ENCODE measurements at regions not wholly inside any gene's neighbourhood (a gene's known extent, or its start where the extent isn't known, plus 50 kb on each side); places are given as distances from the start of the nearest gene placed in this dataset.
"Not testable (repeated sequence)": the region's sequence is repeated elsewhere in the genome, so short reads cannot be mapped to it uniquely, and the experiment has no call there.

GRCh38 chr12:131314524-131315090 is 360.9 kb downstream of the ADGRD1 start:
- no peak for DNase-seq (ENCODE audit: low read depth)

GRCh38 chr12:131315601-131316000 is 361.9 kb downstream of the ADGRD1 start:
- DNase-seq (ENCODE audit: low read depth), result no peak

DNA sequence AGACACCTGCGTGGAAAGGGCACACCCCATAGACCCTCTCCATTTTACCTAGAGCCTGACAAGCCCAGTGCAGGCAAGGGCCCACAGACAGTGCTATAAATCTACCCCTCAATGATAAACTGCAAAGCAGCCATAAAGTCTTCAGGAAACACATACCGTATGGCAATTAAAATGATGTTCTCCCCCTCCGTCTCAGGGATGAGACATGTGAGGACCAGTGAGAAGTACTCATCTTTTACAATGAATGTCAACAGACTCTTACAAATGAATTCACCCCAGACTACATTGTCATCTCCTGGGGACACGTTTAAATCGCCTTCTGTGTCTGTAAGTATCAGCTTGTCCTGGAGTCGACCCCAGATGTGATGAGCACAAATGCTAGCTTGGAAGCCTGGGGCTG is 362.7 kb downstream of the ADGRD1 start:
- no peak for DNase-seq (ENCODE audit: low read depth)

GRCh38 chr12:131318045-131318685 is 364.5 kb downstream of the ADGRD1 start:
- DNase-seq (ENCODE audit: low read depth), result no peak

DNA sequence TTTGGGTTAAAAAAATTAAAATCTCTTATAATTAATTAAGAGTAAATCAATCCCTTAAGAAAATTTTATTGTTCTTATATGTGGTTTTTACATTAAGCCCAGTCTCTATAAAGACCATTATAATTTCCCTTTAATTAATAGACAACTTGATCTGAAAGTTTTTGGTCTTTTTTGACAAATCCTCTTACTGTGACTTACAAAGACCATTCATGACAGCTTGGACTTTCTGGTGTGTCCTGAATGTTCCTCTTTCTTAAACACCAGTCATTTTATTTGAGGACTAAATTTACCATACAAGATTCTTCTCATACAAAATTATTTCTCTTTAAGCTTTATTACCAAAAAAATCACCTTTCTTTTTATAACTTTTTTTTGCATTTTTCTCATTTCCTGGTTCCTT is 368.3 kb downstream of the ADGRD1 start:
- DNase-seq (ENCODE audit: low read depth), result no peak

GRCh38 chr12:131322460-131322859 is 368.8 kb downstream of the ADGRD1 start:
- not testable (repeated sequence) for DNase-seq (ENCODE audit: low read depth)

- no peak for DNase-seq (ENCODE audit: low read depth)
Measured at GRCh38 chr12:131323879-131324278, 370.2 kb downstream of the ADGRD1 start.

DNA sequence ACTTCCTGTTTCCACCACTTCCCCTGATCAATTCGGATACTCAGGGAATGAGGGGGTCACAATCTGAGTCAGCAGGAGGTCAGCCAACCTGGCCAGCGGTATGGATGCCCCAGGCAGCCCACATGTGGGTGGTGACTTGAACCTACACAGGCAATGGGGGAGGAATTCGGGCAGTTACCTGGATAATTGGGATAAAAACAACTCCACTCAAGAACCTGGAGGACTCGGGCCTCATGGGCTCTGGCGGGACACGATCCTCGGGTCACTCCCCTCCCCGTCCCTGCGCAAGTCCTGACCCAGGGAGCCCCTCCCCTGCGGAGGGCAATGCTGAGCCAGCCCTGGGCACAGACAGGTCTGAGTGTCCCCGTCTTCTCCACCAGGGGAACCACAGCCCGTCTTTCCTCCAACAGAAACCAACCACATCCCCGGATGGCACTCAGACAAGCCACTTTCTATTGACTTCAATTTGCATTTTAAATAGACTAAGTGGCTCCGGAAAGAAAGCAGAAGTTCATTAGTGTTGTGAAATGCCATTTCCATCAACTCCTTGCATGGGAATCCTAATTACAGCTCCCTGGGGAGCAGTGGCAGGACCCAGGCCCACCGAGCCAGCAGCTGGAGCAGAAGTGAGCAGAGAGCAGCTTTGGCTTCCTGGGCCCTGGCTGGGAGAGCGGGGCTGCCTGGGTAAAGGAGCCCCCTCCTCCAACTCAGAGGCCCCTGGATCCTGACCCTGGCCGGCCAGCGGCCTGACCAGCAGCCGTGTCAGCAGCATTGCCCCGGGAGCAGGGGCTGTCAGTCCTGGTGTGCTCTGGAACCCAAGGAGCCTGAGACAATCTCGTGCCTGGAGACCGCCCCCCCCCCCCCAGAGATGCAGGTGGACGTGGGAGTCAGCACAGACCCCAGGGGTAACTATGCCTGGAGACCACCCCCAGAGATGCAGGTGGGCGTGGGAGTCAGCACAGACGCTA is 374.1 kb downstream of the ADGRD1 start:
- DNase-seq (ENCODE audit: low read depth), result no peak

DNA sequence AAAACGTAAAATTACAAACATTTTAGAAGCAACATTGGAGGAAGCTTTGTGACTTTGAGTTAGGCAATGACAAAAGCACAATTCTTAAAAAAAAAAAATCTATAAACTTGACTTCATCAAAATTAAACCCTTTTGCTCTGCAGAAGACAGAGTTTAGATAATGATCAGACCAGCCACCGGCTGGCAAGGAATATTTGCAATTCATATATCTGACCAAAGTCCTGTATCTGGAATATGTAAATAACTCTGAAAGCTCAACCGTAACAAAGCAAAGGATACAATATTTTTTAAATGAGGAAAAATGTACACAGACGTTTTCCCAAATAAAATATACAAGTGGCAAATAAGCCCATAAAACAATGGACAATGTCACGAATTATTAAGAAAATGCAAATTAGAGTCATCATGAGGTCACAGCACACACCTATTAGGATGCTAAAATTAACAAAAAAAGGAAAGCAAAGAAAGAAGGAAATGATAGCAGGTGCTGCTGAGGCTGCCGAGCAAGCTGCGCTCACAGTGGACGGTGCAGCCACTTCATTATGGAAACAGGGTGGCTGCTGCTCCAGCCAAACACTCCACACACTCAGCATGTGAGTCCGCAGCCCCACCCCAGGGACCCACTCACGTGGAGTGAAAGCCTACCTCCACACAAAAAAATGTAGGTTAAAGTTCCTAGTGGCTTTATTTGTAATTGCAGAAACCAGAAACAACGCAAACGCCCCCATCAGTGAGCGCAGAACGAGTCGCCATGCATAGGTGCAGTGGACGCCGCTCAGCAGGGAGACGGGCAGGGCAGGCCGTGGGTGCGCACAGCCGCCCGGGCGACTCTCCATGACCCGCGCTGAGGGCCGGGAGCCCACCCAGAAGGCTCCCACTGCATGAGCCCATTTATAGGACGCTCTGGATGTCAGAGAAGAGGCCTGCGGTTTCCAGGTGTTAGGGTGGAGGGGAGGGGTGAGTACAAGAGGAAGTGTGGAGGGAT is 375.4 kb downstream of the ADGRD1 start:
- not testable (repeated sequence) for DNase-seq (ENCODE audit: low read depth)

GRCh38 chr12:131330106-131330815 is 376.6 kb downstream of the ADGRD1 start:
- DNase-seq (ENCODE audit: low read depth), result no peak

DNA sequence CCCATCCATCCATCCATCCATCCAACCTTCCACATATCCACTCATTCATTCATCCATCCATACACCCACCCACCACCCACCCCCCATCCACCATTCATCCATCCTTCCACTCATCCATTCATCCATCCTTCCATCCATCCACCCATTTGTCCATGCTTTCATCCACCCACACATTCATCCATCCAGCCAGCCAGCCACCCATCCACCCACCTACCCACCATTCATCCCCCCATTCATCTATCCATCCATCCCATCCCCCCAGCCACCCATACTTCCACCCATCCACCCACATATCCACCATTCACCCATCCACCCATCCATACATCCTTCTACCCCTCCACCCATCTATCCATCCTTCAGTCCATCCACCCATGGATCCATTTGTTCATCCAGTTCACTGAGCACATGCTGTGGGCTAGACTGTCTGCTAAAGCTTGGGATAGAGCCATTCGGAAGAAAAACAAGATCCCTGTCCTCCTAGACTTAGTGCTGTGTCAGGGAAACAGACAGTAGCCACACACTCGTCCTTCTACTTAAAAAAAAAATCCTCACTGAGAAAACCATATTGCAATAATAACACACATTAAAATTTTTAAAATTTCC is 377.5 kb downstream of the ADGRD1 start:
- DNase-seq (ENCODE audit: low read depth), result no peak

DNA sequence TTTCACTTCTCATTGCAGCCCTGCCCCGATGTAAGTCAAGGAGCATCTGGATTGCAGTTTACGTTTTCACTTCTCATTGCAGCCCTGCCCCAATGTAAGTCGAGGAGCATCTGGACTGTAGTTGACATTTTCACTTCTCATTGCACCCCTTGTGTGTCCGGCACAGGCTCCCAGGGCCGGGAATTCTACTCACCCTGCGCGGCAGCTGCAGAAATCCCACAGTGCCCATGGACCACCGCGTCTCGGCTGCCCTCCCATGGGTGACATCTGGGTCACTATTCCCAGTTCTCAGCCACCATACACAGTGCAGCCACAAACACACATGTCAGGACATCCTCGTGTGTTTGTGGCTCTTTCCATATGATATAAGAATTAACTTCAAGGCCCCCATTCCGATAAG is 378.5 kb downstream of the ADGRD1 start:
- no peak for DNase-seq (ENCODE audit: low read depth)

DNA sequence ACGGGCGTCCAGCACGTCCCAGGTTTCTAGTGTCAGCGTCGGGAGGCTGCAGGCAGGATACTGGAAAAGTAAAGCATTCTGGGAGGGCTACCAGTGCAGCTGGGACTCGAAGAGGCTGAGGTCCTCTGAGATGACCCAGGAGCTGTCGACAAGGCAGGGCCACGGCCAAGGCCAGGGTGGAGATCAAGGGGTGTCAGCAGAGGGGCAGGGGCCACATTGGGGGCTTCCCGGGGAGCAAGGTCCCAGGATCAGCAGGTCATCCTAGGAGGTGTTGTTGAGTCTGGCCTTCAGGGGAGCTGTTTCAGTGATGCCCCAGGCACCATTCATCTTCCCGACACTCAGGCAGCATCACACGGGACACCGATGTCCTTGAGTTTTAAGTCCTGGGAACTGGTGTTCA is 377.8 kb upstream of the SFSWAP start:
- no peak for DNase-seq (ENCODE audit: low read depth)

DNA sequence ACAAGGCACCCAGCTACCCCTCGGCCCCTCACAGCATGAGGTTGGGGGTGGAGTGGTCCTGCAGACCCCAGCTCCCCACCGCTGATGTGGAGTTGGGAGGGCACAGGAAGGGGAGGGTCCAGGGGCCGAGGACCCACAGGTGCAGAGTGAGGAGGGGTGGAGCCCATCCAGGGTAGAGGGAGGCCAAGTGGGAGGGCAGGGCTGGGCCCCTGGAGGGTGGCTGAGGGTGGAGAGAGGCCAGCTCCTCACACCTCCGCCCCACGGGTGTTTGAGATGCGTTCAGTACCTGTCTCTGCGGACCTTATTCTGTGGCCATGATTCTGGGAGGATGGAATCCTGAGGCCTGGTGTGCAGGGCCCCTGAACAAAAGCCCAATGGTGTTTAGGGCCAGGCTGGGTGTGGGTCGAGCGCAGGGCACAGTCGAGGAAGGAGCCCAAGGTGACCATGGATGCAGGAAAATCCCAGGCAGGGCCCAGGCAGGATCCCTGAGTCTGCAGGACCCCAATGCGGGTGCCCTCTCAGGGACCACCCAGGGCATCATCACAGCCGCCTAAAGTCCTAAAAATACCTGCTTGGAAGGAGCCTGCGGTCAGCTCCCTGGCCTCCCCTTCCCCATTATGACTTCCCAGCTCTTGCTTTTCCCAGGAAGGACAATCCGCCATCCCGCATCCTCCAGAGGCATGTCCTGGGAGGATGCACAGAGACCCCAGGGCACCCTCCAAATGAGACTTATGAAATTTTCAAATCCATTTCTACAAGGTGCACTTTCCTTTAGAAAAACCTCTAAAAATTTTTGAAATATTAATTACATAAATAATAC is 377.1 kb upstream of the SFSWAP start:
- DNase-seq (ENCODE audit: low read depth), result no peak

GRCh38 chr12:131334835-131335234 is 376.1 kb upstream of the SFSWAP start:
- no peak for DNase-seq (ENCODE audit: low read depth)

- DNase-seq (ENCODE audit: low read depth), result no peak
Measured at GRCh38 chr12:131335456-131335855, 375.4 kb upstream of the SFSWAP start.

DNA sequence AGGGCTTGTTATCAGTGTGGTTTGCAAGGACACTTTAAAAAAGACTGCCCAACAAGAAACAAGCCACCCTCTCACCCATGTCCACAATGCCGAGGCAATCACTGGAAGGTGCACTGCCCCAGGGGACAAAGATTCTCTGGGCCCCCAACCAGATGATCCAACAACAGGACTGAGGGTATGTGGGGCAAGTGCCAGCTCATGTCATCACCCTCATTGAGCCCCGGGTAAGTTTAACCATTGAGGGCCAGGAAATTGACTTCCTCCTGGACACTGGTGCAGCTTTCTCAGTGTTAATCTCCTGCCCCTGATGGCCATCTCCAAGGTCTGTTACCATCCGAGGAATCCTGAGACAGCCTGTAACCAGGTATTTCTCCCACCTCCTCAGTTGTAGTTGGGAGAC is 373.0 kb upstream of the SFSWAP start:
- DNase-seq (ENCODE audit: low read depth), result not testable (repeated sequence)

DNA sequence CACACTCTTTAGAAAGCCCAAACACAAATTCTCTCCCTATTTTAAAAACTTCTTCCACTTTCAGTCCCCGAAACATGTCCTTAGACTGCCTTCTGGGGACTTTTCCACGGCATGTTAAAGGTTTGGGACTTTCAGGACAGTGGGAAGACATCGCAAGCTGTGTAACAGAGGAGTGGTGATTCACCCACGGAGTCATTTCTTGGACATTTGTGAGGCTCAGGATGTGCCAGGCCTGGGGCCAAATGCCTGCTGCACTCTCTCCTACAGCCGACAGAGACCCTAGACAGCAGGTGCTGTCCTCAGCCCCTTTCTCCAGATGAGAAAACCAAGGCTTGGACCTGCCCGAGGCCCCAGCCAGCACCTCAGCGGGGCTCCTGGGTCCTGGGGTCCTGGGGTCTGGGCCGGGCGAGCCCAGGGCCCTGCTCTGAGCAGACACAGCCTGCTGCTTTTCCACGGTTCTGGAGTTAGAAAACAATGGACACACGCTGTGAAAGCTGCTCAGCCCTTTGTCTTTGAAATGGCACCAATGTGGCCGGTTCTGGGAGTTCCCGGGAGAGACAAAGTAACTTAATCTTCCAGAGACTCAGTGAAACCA is 370.2 kb upstream of the SFSWAP start:
- no peak for DNase-seq (ENCODE audit: low read depth)

DNA sequence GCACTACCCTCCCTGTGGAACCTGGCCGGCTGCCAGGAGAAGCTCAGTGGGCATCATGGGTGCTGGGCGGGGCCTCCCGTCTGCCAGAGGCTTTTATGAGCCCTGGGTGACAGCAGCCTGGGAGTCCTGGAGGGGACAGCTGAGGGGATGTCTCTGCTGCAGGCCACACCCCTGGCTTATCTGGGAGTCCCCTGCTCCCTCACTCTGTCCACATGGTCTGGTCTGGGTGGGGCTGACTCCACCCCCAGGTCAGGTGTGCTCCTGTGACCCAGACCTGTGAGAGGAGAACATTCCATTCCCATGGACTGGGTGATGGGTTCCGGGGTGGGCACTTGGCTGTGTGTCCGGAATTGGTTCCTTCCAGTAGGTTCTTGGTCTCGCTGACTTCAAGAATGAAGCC is 369.3 kb upstream of the SFSWAP start:
- not testable (repeated sequence) for DNase-seq (ENCODE audit: low read depth)
